B cell (primary cell): ENCODE measurements at regions not wholly inside any gene's neighbourhood (a gene's known extent, or its start where the extent isn't known, plus 50 kb on each side); places are given as distances from the start of the nearest gene placed in this dataset.
"Not testable (repeated sequence)": the region's sequence is repeated elsewhere in the genome, so short reads cannot be mapped to it uniquely, and the experiment has no call there.

Experiments
- ATAC-seq: fragments of 200-7000 bp; cut with Tn5 transposase; one replicate; pipeline ENCODE4 v1.10.0; 2021; ENCODE audit warnings: low read depth, mild to moderate bottlenecking, moderate number of reproducible peaks, moderate library complexity
- CTCF ChIA-PET: fragments of 350-600 bp; sonication (Branson Sonifier 250); formaldehyde crosslinking; loops from one replicate; lab custom pipeline; 2021; ENCODE audit warnings: antibody characterized with exemption, inconsistent platforms; lab: Charles Lee
- POLR2A ChIA-PET: fragments of 350-600 bp; sonication (Branson Sonifier 250); formaldehyde crosslinking; loops from one replicate; lab custom pipeline; 2021; ENCODE audit warnings: antibody characterized with exemption; lab: Charles Lee
- DNase-seq: peaks from one replicate; pipeline ENCODE4 v3.0.0; 2013
- H2AFZ ChIP-seq: 2 replicates; pipeline ENCODE4 v1.6.1; 2012; ENCODE audit warnings: mild to moderate bottlenecking, low read depth, low read length; ENCODE audit not compliant: insufficient read depth, poor library complexity, severe bottlenecking
- H3K27ac ChIP-seq, 2 donors: 1 replicate in 1 of 2; 2 replicates in 1 of 2; pipeline ENCODE4 v1.5.1; 2012 to 2013; ENCODE audit warnings: low read length in 2 of 2, mild to moderate bottlenecking in 2 of 2, moderate library complexity in 1 of 2
- H3K27me3 ChIP-seq, 4 experiments: fragments of 200-600 bp in 1 of 4; sonication (generic) in 1 of 4; replicated peaks in 1 of 4; 1 replicate in 2 of 4; 2 replicates in 2 of 4; pipeline versions ENCODE4 v1.6.1 to v1.7.0; 2013 to 2016; ENCODE audit warnings: low read length in 3 of 4, mild to moderate bottlenecking in 2 of 4, mixed read lengths in 1 of 4, moderate library complexity in 1 of 4; ENCODE audit not compliant: insufficient read depth in 4 of 4, control insufficient read depth in 3 of 4; ENCODE audit errors: control extremely low read depth in 1 of 4
- H3K36me3 ChIP-seq, 2 experiments: replicated peaks in 1 of 2; 1 replicate in 1 of 2; 2 replicates in 1 of 2; pipeline versions ENCODE4 v1.6.1 to v1.7.1; 2013; ENCODE audit warnings: low read length in 1 of 2; ENCODE audit not compliant: insufficient read depth in 2 of 2, control insufficient read depth in 1 of 2; ENCODE audit errors: control extremely low read depth in 1 of 2, extremely low read depth in 1 of 2
- H3K4me1 ChIP-seq, 2 donors: fragments of 200-600 bp in 1 of 2; sonication (generic) in 1 of 2; 1 replicate in 1 of 2; 2 replicates in 1 of 2; pipeline versions ENCODE4 v1.5.1 to v1.6.1; 2013 to 2017; ENCODE audit warnings: low read length in 2 of 2; ENCODE audit not compliant: control insufficient read depth in 2 of 2, insufficient read depth in 2 of 2
- H3K4me2 ChIP-seq: replicated peaks from 2 replicates; pipeline ENCODE3; 2012; ENCODE audit warnings: mild to moderate bottlenecking, low read depth, low read length; ENCODE audit not compliant: poor library complexity, severe bottlenecking
- H3K4me3 ChIP-seq, 5 experiments: fragments of 200-600 bp in 1 of 5; sonication (generic) in 1 of 5; 1 replicate in 3 of 5; 2 replicates in 2 of 5; pipeline versions ENCODE4 v1.5.1 to v1.7.0; 2011 to 2016; ENCODE audit warnings: low read length in 4 of 5, mild to moderate bottlenecking in 4 of 5, low read depth in 2 of 5, control low read depth in 1 of 5, moderate library complexity in 1 of 5; ENCODE audit not compliant: insufficient read depth in 1 of 5; ENCODE audit errors: control extremely low read depth in 1 of 5, extremely low read depth in 1 of 5
- H3K79me2 ChIP-seq: fragments of 200-600 bp; sonication (generic); one replicate; pipeline ENCODE4 v1.6.0; 2016; ENCODE audit warnings: low read length; ENCODE audit not compliant: control insufficient read depth, insufficient read depth
- H3K9ac ChIP-seq: fragments of 200-600 bp; sonication (generic); 2 replicates; pipeline ENCODE4 v1.6.1; 2017; ENCODE audit warnings: mild to moderate bottlenecking, low read length, moderate library complexity
- H3K9me3 ChIP-seq, 3 donors: one replicate each; pipeline versions ENCODE4 v1.6.1 to v1.7.1; 2013; ENCODE audit warnings: low read length in 2 of 3; ENCODE audit not compliant: control insufficient read depth in 2 of 3, insufficient read depth in 1 of 3; ENCODE audit errors: control extremely low read depth in 1 of 3
- H4K20me1 ChIP-seq: 2 replicates; pipeline ENCODE4 v1.6.0; 2012; ENCODE audit warnings: mild to moderate bottlenecking, low read length; ENCODE audit not compliant: insufficient read depth, control insufficient read depth, poor library complexity, severe bottlenecking
- H3K27ac Mint-ChIP-seq: one replicate; pipeline ENCODE4 v1.8.0; 2021; ENCODE audit warnings: mixed read lengths
- H3K27me3 Mint-ChIP-seq: one replicate; pipeline ENCODE4 v1.8.0; 2021; ENCODE audit warnings: mixed read lengths
- H3K4me1 Mint-ChIP-seq: one replicate; pipeline ENCODE4 v1.8.0; 2021; ENCODE audit warnings: mixed read lengths
- H3K4me3 Mint-ChIP-seq: one replicate; pipeline ENCODE4 v1.8.0; 2021; ENCODE audit warnings: mixed read lengths
- H3K9me3 Mint-ChIP-seq: one replicate; pipeline ENCODE4 v1.8.0; 2022; ENCODE audit warnings: mixed read lengths; ENCODE audit not compliant: insufficient read depth
- CTCF ChIP-seq: fragments of 200-600 bp; IDR thresholded peaks from one replicate; pipeline ENCODE4 v1.8.0; 2022; ENCODE audit warnings: antibody characterized with exemption, mild to moderate bottlenecking
- EZH2 ChIP-seq: IDR thresholded peaks from 2 replicates; pipeline ENCODE4 v1.6.1; 2012; ENCODE audit warnings: borderline replicate concordance, low read depth, mild to moderate bottlenecking, moderate library complexity, low read length; ENCODE audit not compliant: insufficient read depth, poor library complexity, severe bottlenecking
- WGBS: methylation state at CpG from one replicate; pipeline ENCODE4 v1.1.5; 2013; ENCODE audit warnings: missing lambda C conversion rate; ENCODE audit not compliant: insufficient coverage; 5-methylcytosine and 5-hydroxymethylcytosine counted together
- intact Hi-C: fragments of 100-400 bp; cut with micrococcal nuclease; formaldehyde crosslinking; loops from one replicate; pipeline ENCODE4 v1.10.0; 2022

GRCh38 chr10:52368725-52369124, 54.6 kb downstream of the DKK1 start:
- H3K4me3 Mint-ChIP-seq = no peak overlapping the region

GRCh38 chr10:52374207-52374606, 60.1 kb downstream of the DKK1 start:
- 100% methylated on average over 2 of the region's 2 CpGs for WGBS
- H4K20me1 ChIP-seq, H3K4me1 Mint-ChIP-seq, intact Hi-C loops, ATAC-seq, H2AFZ ChIP-seq, H3K4me2 ChIP-seq, H3K36me3 ChIP-seq, H3K4me3 ChIP-seq, H3K4me1 ChIP-seq, H3K79me2 ChIP-seq, H3K27me3 ChIP-seq, H3K27ac Mint-ChIP-seq, POLR2A ChIA-PET, H3K9ac ChIP-seq, H3K27me3 Mint-ChIP-seq, H3K4me3 Mint-ChIP-seq, DNase-seq, H3K27ac ChIP-seq, CTCF ChIA-PET, H3K9me3 Mint-ChIP-seq: not testable (repeated sequence)
- peaks cover 0 to 11% (median 0%) of the 10 kb centered on the region in 3 donors for H3K9me3 ChIP-seq

More at GRCh38 chr10:52368725-52369124, 54.6 kb downstream of the DKK1 start:
- Histone ChIP-seq H3K4me2 (no peak overlapping the region), H3K9me3 (peaks cover 0 to 4% (median 0%) of the 10 kb centered on the region in 3 donors), H3K4me3 (no peak overlapping the region), H2AFZ (no peak overlapping the region), H3K9ac (no peak overlapping the region), H3K79me2 (no peaks in the 10 kb centered on the region), H4K20me1 (no peaks in the 10 kb centered on the region), H3K4me1 (no peaks in the 10 kb centered on the region), H3K36me3 (no peaks in the 10 kb centered on the region), H3K27me3 (no peaks in the 10 kb centered on the region), H3K27ac (no peak overlapping the region)
- Mint-ChIP-seq H3K27ac (no peak overlapping the region), H3K27me3 (no peaks in the 10 kb centered on the region), H3K4me1 (no peaks in the 10 kb centered on the region), H3K9me3 (no peaks in the 10 kb centered on the region)
- WGBS = 83% methylated on average over 1 of the region's 1 CpG
- TF ChIP-seq CTCF (no peak), EZH2 (no peak)
- CTCF ChIA-PET = no interaction called here
- intact Hi-C loops = no loop called here
- ATAC-seq = no peak
- no peak for DNase-seq
- POLR2A ChIA-PET = no interaction called here
